Spleen (tissue), 7 donors: ENCODE measurements at regions not wholly inside any gene's neighbourhood (a gene's known extent, or its start where the extent isn't known, plus 50 kb on each side); places are given as distances from the start of the nearest gene placed in this dataset.

ENCODE experiments used
- CTCF ChIP-seq, 11 experiments: fragments of 200-600 bp in 7 of 11; fragments of 450-650 bp in 4 of 11; sonication (generic) in 4 of 11; IDR thresholded peaks in 8 of 11; conservative IDR thresholded peaks in 3 of 11; 1 replicate in 7 of 11; 2 replicates in 4 of 11; pipeline versions ENCODE4 v1.4.0 to v1.8.0; 2016 to 2021; ENCODE audit warnings: antibody characterized with exemption in 11 of 11, inconsistent platforms in 4 of 11, mild to moderate bottlenecking in 1 of 11
- POLR2A ChIP-seq, 3 donors: fragments of 450-650 bp; IDR thresholded peaks; one replicate each; pipeline ENCODE4 v1.5.1; 2017; ENCODE audit warnings: antibody characterized with exemption in 3 of 3, mild to moderate bottlenecking in 1 of 3
- donor health status: DM: no; HTN: no; CAD: no; lungs with moderate emphysema.
- donor health status: DM: no; HTN: no; CAD: no.
- donor health status: DM: no; HTN: no; CAD: no.

- TF ChIP-seq POLR2A (IDR thresholded peaks at IDR 0.05) (no peak), CTCF (IDR thresholded peaks at IDR 0.05 in 8 of 11, conservative IDR thresholded peaks at IDR 0.05 in 3 of 11) (no peak)
Measured at GRCh38 chr3:147231111-147231510, 175.2 kb downstream of the ZIC4 start.
